ENCODE measurements at regions not wholly inside any gene's neighbourhood (a gene's known extent, or its start where the extent isn't known, plus 50 kb on each side); places are given as distances from the start of the nearest gene placed in this dataset.
A peak's percentile ranks its signal among the peaks of the same experiment; 100 is the strongest.

DNA sequence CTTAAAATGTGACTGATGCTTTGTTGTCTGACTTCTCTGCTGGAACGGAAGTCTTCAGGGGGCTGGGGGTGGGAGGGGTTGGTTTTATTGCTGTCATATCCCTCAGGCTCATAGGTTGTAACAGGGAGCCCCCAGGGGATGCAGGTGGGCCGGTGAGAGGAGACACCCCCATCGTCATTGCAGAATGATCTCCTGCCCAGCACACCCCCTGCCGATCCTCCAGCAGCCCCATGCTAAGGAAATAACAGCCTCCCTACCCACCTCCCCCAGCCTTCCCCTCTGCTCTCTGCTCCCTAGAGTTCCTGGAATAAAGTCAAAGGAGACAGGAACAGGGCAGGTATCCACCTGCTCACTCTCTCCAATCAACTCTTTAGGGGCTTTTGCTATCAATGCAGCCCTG is 270.1 kb upstream of the TNRC6C start:
- DNase-seq (ENCODE audit: low spot score), result no peak

DNA sequence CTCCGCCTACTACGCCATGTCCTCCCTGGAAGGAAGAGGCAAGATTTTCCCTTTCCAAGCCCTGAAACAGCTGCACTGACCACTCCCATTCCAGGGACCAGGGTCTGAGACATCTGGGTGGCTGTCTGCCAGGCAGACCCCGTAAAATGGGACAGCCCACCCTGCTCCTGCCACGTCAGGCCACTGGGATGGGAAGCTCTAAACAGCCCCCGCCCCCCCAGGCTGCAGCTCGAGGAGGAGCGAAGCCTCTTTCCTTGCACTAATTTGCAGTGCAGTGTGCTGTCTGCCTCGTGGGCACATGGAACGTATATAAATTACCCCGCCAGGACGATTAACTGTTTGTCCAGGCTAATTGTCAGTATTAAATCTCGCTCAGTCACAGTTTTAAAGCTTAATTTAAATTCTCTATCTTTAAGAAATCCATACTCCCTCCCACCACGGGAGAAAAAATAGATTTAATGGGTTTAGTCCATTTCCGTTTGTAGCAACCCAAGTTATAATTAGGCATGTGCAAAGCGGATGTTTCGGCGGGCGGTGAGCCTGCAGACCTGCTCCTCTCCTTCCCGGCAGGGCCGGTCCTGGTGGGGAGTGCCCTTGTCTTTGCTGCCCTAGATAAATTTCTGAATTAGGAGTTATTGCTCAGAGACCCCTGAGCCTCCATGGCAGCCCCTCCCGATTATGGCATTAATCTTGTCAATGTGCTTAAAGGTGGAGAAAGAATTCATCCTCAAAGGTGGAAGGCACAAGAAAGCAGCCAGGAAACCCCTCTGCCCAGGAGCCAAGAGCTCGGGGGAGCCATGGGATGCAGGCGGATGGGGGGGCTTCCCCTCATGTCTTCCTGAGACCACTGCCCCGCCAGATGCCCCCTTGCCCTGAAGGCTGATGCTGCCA is 268.0 kb upstream of the TNRC6C start:
- peak; percentile 51 for DNase-seq (ENCODE audit: low spot score)

DNA sequence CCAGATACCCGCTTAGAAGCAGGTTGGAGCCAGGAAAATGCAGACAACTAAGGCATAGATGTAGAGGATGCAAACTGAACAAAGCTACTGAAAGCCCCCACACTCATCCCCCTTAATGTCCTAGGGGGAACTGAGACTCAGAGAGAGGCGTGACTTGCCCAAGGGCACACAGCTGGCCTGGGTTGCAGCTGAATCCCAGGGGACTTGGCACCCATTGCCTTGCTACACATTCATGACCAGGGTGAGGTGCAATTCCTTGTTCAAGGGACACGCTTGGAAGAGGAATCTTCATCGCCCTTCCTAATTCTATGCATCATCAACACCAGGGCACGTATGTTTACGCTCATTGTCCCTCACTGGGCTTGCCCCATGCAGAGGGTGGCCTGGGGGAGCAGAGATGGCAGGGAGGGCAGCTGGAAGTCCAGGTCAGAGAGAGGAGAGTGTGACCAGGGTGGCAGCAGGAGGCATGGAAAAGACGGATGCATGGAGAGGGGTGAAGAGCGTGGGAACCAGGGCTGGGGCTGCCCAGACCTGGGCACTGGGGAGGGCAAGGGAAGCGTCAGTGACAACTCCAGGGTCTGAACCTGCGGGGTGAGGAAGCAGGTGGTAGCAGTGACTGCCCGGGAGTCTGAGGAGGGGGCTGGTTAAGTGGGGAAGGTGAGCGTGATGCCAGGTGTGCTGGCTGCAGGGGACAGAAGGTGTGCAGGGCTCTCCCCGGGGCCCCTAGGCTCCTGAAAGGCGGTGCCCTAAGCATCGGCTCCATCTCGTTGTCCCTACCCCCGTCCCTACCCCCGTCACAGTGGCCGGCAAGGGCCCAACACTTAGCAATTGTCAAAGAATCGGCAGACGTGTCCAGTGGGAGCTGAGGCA is 267.1 kb upstream of the TNRC6C start:
- DNase-seq (ENCODE audit: low spot score), result no peak

DNA sequence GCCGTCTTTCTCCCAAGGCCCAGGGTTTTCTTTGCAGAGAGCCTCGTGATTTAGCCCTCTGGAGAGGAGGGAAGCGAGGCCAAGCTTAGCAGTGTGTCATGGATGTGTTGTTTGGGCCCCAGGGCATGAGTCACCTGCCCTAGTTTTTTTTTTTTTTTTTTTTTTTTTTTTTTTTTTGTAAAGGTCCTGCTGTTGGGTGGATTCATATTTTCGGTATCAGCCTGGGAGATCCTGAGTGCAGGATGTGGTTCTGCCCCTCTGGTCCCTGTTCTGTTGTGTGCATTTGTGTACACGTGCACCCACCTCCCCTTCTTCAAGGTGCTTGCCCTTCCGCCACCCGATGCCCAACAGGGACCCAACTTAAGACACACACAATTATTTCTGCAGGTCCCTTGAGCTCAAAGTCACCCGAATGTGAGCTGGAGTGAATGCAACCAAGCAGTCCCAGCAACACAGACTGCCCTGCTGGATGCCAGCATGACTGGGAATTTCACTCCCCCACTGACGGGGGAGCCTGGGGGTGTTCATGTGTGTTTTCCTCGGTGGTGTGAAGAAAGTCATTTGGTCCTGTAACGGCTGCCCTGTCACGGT is 265.8 kb upstream of the TNRC6C start:
- peak; percentile 82 for DNase-seq (ENCODE audit: low spot score)

DNA sequence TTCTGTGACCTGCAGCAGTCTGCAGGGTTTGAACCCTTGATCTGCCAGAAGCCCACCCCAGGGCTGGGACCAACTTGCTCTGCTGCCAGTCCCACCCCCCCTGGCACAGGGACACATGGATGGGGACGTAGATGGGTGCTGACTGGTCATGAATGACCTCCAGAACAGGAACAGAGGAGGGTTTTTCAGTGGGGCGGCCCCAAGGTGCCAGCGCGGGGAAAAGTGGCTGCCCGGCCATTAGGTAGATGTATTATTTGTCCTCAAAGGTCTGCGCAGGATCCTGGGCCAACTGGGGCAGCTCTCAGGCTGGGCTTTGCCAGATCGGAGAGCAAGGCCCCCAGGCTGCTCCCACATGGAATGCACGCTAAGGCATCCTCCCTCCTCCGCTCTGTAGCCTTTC is 265.2 kb upstream of the TNRC6C start:
- DNase-seq (ENCODE audit: low spot score), result no peak

DNA sequence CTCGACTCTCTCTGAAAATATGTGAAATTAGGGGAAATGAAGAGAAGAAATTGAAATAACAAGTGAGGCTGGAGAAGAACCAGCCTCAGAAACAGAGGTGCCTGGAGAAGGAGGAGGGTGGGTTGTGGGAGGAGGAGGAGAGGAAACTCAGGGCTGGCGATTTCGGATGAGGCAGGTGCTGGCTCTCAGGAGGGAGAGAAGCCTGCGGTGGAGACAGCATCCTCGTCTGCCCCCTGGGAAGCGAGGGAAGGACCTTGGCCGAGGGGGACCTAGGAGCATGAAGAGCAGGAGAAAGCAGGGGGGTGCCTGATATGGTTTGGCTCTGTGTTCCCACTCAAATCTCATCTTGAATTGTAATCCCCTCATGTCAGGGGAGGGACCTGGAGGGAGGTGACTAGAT is 264.7 kb upstream of the TNRC6C start:
- no peak for DNase-seq (ENCODE audit: low spot score)

DNA sequence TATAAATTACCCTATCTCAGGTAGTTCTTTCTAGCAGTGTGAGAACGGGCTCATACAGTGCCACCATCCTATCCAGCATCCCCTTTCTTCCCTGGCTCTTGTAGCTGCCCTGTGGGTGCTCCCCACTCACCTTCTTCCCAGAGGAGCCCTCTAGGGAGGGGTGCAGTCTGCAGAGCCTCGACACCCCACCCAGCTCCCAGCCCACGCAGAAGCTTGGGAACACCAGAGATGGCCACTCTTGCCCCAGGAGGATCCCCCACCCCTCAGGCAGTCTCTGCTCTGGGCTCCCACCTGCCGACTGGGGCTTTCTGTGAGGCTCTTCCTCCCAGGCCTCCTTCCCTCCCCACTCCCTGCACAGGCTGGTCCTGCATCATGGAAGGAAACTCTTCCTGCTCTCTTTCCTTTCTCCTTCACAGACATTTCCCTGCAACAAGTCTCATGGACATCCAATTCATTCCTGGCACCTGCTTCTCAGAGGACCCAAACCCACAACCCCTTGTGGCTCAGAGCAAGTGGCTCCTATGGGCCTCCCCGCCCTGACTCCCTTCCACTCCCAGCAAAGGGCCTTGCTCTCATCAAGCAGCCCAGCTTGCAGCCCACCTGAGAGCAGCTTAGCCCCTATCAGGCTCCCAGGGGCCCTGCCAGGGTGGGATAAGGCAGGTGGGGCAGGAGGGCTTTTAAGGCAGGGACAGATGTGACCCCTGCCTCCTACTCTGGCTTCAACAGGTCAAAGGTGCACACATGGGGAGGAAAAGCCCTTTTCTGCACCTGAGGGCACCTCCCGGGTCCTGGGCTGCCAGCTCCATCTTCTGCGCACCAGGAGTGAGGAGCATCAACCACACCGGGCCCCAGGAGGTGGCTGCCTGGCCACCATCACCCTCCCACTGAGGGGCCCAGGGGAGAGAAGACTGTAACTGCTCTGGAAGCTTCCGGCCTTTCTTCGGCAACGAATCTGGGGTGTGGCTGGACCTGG is 263.8 kb upstream of the TNRC6C start:
- no peak for DNase-seq (ENCODE audit: low spot score)

DNA sequence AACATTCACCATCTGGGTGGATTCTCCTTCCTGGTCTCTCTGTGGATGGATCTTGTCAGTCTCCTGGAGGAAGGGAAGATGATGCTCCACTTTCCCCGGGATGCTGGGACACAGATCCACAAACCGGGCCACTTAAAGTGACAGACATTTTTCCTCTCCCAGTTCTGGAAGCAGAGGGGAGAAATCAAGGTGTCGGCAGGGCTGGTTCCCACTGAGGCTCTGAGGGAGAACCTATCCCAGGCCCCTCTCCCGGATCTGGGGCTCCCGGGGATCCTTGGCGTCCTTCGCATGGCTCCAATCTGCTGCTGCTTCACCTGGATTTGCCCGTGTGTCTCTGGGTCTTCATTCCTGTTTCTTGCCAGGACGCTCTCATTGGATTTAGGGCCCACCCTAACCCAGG is 263.1 kb upstream of the TNRC6C start:
- DNase-seq (ENCODE audit: low spot score), result no peak

DNA sequence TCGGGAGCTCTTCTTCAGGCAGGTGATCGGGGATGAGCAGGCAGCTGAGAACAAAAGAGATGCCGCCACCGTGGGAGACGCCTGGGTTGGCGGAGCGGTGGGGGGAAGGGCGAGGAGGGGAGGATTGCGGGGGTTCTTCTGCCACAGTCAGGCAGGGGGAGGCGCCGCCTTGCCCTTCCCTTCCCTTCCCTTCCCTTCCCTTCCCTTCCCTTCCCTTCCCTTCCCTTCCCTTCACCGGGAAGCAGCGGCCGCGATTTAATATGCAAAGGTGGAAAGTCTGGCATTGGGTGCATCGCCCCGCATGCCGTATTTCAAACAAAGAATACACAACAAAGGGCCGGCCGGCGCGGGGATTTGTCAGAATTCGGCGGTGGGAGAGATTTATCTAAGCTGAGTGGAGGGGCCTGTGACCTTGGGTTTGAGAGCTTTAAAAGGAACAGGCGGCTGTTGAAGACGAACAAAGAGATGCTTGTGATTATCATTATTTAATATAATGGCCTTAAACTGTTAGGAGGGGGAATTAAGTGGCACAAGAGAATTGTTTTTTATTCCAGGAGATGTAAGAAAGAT is 262.3 kb upstream of the TNRC6C start:
- no peak for DNase-seq (ENCODE audit: low spot score)

DNA sequence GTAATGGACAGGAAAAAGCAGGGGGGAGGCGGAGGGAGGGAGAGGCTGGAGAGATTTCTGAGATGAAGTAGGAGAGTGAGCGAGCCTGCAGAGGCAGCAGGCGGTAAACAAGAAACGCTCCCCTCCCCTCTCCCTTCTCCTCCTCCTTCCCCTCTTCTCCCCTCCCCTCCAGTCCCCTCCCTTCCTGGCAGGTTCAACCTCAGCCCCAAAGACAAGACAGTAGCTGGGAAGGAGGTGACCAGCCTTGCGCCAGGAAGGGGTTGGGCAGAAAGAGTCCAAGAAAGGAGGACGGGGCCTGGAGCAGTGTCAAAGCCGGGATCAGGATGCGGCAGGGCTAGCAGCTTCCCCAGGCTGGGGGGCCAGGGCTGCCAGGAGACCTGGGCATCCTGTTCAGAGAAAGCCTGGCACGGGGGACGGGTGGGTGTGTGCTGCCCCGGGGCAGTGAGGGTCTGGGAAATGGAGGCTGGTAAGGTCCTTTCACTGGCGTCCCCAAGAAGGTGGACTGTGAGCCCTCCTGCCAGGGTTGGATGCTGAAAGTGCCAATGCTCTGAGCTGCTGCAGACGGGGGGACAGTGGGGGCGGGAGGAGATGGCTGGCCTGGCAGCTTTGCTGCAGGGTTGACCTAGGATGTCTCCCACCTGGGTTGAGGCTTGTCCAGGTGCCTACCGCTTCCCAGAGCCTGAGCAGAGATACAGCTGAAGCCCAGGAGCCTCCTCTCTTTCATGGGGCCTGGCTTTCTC is 261.6 kb upstream of the TNRC6C start:
- DNase-seq (ENCODE audit: low spot score), result no peak

DNA sequence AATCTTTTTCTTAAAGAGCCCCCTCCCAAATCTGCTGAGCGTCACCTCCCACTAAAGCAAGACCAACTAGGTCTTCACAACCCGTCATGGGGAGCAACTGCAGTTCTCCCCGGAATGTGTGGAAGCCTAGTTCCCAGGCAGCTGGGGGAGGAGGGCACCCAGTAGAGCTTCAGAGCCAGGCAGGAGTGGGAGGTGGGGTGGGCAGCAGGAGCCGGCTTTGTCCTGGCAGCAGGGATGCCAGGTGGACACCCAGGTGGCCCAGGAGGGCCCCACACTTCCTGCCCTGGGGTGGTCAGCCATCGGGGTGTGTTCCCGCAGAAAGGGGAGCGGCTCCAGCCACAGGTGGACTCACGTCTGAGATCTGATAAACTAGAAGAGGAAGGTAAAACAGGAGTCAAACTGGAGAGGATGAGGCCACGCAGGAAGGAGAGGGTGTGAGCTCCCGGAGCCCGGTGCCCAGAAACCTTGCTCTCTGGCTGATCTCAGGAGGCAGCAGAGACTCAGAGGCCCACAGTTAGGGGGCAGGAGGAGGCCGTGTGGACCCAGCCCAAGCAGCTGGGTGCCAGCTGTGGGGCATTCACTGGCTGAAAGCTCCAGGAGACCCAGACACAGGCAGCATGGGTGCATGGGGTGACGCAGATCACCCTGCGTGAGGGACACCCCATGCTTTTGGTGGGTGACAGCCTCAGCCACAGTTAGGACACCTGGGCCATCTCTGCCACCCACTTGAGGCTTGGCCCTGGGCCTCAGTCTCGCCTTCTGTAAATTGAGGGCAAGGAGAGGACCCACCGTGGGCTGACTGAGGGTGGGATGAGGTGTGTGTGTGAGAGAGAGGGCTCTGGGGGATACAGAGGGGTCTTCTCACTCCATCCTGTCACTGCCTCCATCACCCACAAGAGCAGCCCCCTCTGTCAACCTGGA is 260.8 kb upstream of the TNRC6C start:
- no peak for DNase-seq (ENCODE audit: low spot score)

DNA sequence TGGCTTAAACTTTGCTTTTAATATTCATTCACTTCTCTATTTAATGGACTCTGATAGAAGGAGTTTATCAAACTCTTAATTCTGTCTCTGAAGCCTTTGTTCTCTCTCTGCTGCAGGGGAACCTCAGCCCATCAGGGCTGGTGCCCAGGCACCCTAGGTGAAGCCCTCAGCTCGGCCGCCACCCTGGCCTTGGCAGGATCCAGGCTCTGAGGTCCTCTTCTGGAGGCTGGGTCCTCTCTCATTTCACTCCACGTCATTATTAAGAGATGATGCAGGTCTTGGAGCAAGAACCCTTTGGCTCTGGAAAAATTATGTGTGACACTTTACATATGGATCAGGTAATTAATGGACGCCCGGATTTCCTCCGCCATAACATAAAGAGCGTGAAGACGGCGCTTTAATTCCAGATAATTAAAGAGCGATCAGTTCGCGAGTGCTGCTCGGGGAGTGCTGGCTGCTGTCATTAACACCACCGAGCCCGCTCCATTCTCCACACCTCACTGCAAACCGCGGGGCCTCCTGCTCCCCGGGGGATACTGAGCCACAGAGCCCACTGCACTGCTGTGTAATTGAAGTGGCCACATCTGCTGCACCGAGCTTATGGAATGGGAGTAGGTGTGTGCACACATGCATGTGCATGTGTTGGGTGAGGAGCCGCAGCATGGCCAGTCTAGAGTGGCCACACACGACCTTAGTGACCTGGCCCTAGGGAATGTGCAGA is 259.4 kb upstream of the TNRC6C start:
- no peak for DNase-seq (ENCODE audit: low spot score)

DNA sequence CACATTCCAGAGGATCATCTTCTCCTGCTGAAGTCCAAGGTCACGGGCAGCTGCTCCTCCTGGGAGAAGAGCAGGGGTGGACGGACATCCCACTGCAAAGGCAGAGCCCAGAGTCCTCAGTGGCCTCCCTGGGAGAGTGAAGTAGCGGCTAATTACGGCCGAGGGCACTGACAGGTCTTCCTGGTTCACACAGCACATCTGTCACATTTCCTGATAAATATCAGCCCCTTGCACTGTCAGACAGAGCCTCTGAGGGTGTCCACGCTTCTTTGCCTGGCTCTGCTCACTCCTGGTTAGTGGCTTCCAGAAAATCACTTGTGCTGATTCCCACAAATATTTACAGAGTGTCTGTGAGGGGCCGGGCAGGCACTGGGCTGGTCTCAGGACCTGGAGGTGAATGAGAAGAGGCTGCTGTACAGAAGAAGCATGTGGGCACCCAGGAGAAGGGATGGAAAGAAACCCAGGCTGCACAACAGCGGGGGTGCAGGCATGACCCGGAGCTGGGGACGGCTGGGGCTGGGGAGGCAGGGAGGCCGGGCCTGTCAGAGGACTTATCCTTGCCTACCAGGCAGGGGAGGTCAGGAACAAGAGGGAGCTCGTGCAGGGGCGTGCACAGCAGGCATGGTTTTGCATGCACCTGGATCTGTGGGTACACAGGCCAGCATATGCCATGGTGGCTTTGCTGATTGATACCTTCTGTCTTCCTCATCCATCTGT is 258.2 kb upstream of the TNRC6C start:
- no peak for DNase-seq (ENCODE audit: low spot score)

DNA sequence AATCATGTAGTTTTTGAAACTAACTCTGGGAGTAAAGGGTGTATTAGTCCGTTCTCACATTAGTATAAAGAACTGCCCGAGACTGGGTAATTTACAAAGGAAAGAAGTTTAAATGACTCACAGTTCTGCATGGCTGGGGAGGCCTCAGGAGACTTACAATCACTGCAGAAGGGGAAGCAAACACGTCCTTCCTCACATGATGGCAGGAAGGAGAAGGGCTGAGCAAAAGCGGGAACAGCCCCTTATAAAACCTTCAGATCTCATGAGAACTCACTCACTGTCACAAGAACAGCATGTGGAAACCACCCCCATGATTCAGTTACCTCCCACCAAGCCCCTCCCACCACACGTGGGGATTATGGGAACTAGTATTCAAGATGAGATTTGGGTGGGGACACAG is 256.5 kb upstream of the TNRC6C start:
- DNase-seq (ENCODE audit: low spot score), result no peak

DNA sequence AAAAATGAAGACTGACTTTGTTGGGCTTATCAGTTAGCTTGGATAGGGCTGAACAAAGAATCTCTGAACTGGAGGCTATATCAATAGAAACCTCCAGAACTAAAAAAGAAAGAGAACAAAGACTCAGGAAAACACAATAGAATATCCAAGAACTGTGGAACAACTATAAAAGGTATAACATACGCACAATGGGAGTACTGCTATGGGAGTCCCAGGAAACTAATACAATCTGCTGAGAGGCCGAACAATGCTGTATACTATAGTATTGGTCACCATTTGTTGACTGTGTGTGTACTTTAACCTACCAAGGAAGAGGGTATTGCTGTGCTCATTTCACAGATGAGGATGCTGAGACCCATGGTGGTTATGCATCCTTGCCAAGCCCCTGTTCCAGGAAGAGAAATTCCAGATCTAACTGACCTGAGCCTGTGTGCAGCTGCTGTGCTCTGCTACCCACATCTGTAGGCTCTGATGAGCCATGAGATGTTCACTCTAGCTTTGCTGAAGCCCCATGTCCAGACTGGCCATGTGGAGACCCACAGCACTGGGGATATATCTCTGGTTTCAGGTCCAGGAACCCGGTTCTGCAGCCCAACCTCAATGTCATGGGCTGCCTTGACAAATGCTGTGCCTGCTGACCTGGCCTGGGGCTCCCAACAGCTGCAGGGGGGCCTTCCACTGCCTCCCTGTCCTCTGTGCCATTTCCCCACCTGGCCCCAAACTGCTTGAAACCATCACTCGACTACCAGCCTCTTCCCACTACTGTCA is 254.3 kb upstream of the TNRC6C start:
- DNase-seq (ENCODE audit: low spot score), result no peak

DNA sequence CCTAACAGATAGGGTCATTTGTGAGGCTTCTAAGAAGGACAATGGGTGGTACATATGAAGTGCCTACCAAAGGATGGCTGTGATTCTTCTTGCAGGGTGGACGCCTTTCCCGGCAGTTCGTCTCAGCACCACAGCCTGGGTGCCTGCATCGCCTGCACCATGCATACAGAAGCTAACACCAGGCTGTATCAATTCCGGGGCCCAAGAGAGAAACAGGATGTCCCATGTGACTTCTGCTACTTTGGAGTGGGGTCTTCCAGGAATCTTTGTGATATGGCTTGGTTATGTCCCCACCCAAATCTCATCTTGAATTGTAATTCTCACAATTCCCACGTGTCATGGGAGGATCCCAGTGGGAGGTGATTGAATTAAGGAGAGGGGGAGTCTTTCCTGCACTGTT is 251.6 kb upstream of the TNRC6C start:
- no peak for DNase-seq (ENCODE audit: low spot score)

DNA sequence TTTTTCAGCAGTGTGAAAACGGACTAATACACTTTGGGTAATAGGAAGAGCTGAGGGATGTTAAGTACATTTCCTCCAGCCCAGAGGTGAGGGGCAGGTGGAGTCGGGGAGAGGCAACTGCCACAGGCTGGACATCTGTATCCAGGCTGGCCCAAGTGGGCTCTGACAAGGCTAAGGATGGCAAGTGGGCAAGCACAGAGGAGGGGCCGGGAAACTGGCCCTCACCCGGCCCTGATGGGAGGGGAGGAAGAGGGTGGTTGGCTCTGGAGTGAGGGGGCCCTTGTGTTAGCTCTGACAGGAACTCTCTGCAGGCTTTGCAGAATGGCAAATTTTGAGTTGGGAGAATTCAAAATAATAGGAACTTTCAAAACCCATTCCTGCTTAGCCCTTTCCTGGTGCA is 251.0 kb upstream of the TNRC6C start:
- DNase-seq (ENCODE audit: low spot score), result no peak

Data from AG20443 (cell line).